HG03097 (cell line): ENCODE measurements at regions not wholly inside any gene's neighbourhood (a gene's known extent, or its start where the extent isn't known, plus 50 kb on each side); places are given as distances from the start of the nearest gene placed in this dataset.

Experiments
- ATAC-seq: cut with Tn5 transposase; IDR thresholded peaks from one replicate; pipeline ENCODE4 v1.9.1; 2021; ENCODE audit not compliant: unreplicated experiment, low FRiP score

DNA sequence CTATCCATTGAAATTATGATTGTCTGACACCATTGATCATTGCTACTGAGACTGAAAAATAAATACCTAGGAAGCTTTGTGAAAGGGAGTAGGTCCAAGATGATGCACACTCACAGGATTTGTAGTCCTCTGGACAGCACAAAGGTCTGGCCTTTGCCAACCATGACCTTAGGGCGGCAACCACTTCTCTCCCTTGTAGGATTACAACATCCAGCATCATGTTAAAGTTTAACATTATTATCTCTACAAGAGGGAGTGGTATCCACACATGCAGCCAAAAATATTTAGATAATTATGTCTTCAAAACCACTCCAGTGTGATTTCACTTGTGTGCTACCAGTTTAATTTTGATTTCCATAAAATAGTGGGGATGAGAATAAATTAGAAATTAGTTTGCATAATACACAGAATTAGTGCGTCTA lies 51.1 kb upstream of the NHSL1 start:
- no peak for ATAC-seq

DNA sequence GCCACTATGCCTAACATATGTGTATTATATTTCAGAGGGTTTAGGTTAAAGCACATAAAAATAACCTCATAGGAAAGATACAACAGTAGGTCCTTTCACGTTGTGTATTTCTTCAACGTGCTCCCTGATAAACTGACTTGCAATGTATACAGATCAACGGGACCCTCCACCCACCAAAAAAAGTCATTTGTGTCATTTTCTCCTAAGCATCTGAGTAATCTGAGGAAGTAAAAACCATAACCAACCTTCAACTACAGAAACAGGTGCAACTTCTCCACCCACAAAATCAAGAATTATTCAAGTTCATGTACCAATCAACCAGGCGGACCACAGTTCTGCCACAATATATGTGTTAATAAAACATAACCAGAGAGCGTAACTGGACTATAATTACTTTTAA lies 54.9 kb upstream of the NHSL1 start:
- ATAC-seq = no peak

DNA sequence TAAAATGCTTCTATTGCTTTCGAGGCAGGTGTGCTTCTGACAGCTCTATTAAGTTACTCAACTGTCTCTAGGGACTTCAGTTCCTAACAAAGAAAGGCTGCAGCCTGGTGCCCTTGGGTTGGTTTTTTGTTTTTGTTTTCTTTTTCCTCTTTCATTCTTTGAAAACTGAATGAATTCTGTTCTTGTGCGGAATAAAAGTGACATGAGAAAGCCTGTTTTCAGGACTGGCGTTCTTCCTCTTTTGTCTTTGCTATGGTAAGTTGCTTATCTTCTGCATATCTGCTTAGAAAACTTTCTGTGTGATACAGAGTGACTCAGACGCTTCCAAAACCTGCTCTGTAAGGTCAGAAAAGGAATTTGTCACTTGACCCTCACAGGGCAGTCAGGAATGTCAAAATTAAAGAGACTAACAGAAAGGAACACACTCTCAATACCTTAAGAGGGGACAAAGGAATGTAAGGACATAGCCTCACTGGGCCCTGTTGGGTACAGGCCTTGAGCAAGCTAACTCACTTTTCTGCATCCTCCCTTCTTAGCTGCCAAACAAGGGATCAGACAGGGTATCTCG lies 56.2 kb upstream of the NHSL1 start:
- no peak for ATAC-seq

DNA sequence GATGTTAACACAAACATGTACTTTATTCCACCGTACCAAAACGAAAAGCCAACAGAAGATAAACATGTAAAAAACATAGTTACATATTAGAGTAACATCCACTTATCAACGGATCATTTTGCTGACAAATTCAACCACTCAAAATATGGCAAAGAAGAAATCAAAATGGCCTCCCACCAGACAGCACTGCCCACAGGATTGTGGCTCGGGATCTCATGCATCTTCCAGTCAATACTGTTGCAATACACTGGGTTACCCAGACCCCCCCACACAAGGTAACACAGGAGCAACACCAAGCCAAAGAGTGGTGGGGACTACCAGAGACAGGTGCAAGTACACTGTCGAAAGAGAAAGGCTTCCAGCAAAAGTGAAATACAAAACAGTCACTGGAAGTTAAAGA lies 57.9 kb upstream of the NHSL1 start:
- no peak for ATAC-seq

GRCh38 chr6:138559143-138559542 lies 59.8 kb upstream of the NHSL1 start:
- no peak for ATAC-seq

GRCh38 chr6:138560130-138560860 lies 61.0 kb upstream of the NHSL1 start:
- no peak for ATAC-seq

DNA sequence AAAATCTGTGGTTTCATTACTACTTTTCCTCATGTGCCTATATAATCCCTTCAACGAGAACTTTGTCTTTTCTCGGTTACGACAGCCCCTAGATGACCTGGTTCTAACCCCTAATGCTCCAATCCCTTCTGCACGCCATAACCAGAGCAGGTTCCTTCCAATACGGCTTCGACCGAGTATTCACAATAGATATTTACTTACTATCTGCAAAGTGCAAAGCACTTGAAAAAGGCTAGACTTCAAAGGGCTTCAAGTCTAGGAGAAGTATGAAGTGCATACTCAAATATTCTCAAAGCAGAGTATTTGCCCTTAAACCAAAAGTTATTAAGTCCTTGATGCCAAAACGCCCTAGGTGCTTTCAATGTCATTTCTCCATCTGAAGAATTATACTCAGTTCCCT lies 63.4 kb upstream of the NHSL1 start:
- no peak for ATAC-seq

DNA sequence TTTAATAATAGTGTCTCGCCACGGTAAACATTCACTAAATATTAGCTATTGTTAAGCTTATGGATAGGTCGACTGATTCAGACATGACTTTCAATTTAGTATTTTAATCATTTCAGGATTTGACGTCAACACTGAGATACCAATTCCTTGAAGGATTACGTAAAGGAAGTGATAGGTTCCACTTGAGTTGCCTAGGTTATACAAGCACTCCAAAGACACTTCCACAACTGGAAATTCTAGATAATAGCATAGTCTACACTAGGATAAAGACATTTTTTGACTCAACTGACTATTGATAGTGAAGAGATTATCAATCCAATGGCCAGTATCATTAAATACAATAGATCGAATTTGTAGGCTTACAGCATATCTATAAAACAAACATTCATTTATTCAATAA lies 63.9 kb upstream of the NHSL1 start:
- ATAC-seq = no peak

- ATAC-seq = no peak
These were observed 64.4 kb upstream of the NHSL1 start for GRCh38 chr6:138563650-138564049.

- no peak for ATAC-seq
These were observed 65.0 kb upstream of the NHSL1 start for GRCh38 chr6:138564170-138564721.

DNA sequence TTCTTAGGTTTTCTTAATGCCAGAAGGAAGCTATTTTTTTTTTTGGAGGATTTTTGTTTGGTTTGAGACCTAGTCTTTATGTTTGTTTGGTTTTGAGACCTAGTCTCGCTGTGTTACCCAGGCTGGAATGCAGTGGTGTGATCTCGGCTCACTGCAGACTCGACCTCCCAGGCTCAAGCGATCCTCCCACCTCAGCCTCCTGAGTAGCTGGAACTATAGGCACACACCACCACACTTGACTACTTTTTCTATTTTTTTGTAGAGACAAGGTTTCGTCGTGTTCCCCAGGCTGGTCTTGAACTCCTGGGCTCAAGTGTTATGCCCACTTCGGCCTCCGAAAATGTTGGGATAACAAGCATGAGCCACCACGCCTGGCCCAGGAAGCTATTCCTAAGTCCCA lies 67.8 kb upstream of the NHSL1 start:
- ATAC-seq = no peak

GRCh38 chr6:138568997-138569396 lies 69.7 kb upstream of the NHSL1 start:
- ATAC-seq = no peak

DNA sequence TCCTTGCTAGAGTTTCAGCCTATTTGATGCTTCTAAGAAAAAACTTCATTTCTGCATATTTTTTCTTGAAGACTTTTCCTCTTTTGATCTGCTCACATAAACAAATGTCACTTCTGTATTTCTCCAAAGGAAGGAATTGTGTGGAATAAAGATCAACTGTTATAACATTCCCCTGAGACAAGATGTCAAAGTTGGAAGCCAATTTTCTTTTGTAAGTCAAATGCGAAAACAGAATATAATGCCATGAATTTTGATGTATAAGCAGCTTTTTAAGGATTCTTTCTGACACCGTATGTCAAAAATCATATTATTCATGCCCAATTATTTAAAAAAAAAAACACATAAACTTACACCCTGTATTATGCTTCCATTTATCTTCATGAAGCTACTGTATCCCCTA lies 70.3 kb upstream of the NHSL1 start:
- no peak for ATAC-seq

- no peak for ATAC-seq
These were observed 70.9 kb upstream of the NHSL1 start for GRCh38 chr6:138569970-138570724.

- ATAC-seq = no peak
These were observed 71.4 kb upstream of the NHSL1 start for GRCh38 chr6:138570725-138571029.

DNA sequence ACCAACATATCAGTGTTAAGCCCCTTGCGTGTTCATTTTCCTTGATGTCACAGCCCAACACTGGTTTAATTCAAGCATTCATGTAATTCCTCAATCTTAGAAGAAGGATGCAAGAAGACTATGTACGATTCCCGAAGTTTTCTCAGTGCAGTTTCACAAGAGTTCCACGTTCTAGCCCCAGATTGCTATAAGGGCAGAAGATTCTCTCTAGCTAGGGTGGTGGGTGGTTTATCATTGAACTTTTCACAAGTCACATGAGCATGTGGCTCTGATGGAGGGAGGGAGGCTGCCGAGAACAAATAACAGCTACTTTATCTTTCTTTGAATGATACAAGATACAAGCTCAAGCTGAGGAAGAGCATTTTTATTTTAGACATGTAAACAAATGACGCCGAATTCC lies 71.9 kb upstream of the NHSL1 start:
- no peak for ATAC-seq

DNA sequence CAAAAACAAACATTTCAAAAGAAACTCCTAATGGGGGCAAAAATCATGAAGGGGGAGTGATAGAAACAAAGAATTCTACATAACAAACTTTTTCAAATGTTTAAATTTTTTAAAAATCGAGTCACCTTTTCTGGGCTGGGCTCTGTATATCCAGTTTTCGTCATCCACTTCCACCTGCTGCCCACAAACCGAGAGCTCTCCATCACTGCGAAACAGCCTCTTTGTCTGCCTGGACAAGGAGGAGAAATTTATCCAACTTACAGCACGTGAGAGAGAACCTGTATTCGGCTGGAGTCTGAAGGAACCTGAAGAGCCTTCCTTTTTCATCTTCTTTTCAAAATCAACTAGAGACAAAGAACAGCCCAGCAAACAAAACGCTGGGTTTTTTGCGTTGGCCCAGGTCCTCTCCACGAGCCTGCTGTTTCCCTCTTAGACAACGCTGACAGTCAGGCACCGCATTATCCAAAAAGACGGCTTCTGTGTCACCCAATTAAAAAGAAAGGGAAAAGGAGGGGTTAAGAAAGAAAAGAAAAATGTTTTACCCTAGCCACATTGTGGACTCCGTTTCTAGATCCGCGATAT lies 72.4 kb upstream of the NHSL1 start:
- no peak for ATAC-seq

DNA sequence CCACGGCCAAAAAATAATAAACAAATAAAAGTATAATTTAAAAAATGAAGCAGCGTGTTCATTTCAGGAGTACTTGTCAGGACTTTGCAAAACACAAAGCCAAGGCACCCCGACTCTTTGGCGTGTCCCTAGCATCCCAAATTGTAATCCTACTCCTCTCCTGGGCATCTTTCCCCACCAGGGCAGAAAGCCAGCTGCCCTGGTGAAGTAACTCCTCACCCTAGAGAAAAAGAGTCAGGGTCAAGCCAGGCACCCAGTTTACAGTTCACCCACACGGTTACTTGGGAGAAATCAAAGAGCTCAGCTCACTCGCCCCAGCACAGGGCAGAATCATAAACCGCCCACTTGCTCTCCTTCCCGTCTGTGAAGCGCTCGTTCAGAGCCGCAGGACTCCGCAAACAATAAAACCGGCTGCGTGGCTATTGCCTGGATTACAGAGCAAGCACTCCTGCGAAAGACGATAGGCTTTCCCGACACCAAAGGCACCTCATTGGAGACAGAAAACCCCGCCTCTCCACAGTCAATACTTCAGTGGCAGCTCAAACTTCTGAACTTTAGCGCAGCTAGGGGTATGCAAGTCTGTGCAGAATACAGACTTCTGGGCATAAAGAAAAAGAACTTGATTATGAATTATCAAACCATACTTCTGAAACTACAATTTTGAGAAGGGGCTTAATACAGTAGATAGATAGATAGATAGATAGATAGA lies 73.0 kb upstream of the NHSL1 start:
- no peak for ATAC-seq

- no peak for ATAC-seq
These were observed 73.6 kb upstream of the NHSL1 start for GRCh38 chr6:138572885-138573284.

GRCh38 chr6:138575257-138575656 lies 76.0 kb upstream of the NHSL1 start:
- no peak for ATAC-seq

DNA sequence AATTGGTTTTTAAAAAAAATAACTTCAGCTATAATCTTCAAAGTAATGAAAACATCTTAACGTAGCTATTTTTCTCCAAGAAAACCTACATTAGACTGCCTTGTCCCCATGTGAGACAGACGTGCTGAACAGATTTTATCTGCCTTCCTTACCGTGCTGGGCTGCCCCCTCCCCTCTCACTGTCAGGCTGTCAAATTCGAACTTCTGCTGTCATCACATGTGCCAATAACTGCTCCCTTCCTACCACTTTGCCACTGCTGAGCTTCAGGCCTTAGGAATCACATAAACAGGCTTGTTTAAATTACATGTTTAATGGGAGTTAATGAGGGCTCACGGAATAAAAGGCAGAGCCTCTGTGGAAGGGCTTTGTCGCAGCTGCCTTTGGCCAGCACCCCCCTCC lies 77.0 kb upstream of the NHSL1 start:
- ATAC-seq = no peak
